ENCODE measurements at regions not wholly inside any gene's neighbourhood (a gene's known extent, or its start where the extent isn't known, plus 50 kb on each side); places are given as distances from the start of the nearest gene placed in this dataset.

- no peak for DNase-seq
These were observed 272.9 kb downstream of the PPP1R2C start for GRCh38 chrX:42505016-42505415.

GRCh38 chrX:42499620-42500019, 278.3 kb downstream of the PPP1R2C start:
- no peak for DNase-seq

- DNase-seq, result no peak
These were observed 280.6 kb downstream of the PPP1R2C start for GRCh38 chrX:42497356-42497755.

DNA sequence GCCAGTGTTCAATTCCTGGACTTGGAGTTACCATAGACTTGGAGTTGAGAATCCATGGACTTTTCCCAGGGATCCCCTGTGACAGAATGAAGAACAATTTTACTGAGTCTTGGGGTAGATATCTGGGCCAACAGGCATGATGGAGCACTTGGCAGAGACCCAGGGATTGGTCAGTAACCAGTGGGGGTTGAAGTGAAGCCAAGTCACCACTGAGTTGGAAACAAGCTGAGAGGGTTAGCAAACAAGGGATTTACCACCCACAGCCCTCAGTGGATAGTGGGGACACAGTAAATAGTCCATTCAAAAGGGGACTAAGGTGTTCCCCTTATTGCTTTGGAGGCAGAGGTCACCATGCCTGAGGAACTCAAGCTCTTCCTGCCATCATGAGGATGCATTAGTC, 281.7 kb downstream of the PPP1R2C start:
- no peak for DNase-seq

- DNase-seq, result peak; percentile 70
These were observed 282.8 kb downstream of the PPP1R2C start for GRCh38 chrX:42495139-42495538.

- DNase-seq, result no peak
These were observed 286.6 kb downstream of the PPP1R2C start for GRCh38 chrX:42491137-42491907.

DNA sequence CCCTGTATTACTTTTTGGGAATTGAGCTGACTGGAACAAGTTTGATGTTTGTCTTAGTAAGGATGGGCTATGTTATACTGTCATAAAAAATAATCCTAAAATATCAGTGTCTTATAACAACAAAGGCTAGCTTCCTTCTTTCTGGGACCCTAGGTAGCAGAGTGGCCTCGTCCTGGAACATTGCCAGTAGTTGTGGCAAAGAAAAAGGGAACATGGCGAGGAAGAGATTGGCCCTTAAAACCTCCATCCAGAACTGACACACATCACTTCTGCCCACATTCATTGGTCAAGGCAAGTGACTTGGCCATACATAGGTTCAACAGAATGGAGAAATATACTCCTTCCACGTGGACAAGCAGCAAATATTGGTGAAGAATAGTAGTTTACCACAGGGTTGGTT, 287.9 kb downstream of the PPP1R2C start:
- DNase-seq, result no peak

DNA sequence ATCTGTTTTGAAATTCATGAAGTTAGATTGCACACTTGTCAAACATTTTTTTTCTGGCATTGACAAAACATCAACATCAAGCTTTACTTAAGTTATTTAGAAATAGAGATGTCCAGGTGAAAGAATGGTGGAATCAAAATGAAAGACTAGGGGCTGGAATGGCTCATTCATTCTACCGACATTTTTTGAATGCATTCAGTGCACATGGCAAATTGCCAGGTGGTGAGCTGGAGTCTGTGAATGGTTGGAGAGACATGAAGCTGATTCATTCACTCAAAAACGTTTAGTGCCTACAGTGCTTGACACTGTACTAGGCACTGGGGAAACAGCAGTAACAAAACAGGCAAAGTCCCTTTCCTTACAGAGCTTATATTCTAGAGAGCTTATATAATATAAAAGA, 292.4 kb downstream of the PPP1R2C start:
- DNase-seq, result no peak

DNA sequence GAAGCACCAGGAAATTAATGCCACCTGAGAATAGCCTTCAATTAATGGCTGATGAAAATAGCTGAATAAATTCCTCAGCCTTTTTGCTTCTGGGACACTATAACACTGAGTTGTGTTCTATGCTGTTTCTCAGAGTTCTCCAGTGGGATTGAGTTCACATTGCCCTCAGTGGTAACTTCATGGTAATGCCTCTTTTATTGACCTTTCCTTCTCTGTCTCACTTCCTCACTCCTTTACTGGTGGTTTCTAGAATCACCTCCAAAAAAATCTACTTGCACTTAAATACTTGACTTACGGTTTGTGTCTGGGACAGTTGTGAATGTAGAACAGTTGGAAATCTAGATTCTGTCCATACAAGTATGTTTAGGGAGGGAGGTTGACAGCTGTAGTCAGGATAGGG, 293.7 kb downstream of the PPP1R2C start:
- DNase-seq, result no peak

GRCh38 chrX:42477396-42477795, 300.6 kb downstream of the PPP1R2C start:
- DNase-seq, result no peak

GRCh38 chrX:42472727-42473126, 305.2 kb downstream of the PPP1R2C start:
- DNase-seq, result no peak

- DNase-seq, result no peak
These were observed 311.5 kb downstream of the PPP1R2C start for GRCh38 chrX:42466332-42467046.

DNA sequence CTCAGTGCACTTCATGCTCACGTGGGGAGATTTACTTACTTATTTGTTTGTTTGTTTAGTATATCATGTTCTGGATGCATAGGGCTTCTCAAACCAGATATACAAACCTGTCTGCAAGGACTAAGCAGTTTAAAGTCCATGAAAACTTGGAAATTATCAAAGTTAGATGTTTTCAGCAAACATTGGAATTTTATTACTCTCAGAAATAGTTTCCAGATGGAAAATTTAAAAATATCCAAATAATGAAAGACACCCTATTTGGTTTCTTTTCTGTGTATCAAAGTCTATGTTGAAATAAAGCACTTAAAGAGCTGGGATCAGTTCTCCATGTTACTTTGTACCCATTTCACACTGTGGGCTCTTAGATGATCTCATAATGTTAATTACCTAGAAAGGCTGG, 312.1 kb downstream of the PPP1R2C start:
- DNase-seq, result no peak

DNA sequence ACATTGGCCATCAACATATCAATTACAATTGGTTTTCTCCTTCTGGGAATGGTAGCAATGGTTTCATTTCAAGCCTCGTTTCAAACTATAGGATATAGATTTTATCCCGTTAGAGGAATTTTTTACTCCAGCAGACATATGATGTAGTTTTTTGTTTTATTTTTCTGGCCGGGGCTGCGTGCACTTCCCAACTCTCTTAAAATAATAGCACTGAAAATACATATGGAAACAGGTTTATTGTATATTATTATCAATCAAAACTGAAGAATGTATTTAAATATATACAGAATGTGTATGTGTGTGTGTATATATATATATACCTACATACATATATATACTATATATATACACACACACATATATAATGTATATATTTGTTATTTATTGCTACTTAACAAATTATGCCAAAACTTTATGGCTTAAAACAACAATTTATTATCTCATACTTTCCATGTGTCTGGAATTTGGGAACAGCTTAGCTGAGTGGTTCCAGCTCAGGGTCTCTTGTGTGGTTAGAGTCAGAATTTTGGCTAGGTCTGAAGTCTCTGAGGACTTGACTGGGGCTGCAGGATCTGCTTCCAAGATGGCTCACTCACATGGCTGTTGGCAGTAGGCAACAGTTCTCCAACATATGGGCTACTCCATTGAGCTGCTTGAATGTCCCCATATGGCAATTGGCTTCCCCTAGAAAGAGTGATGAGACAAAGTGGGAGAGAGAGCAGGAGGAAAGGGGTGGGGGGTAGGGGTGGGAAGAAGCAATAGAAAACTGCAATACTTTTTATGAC, 314.1 kb downstream of the PPP1R2C start:
- no peak for DNase-seq

DNA sequence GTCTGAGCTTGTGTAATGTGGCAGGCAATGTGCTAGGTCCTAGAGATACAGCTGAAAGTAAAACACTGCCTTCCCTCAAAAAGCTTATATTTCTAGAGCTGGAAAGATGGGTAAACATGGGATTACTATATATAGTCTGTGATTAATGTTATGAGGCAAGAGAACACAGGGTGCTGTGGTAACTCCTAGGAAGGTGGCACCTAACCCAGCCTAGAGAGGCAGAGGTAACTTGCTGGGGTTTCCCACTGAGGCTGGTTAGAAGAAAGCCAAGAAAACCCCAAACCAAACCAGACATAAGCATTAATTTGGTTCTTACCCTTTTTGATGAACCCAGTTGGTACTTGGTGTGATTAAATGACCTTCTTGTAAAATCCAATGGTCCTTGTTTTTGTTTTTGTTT, 315.0 kb downstream of the PPP1R2C start:
- no peak for DNase-seq

- no peak for DNase-seq
These were observed 317.3 kb downstream of the PPP1R2C start for GRCh38 chrX:42460706-42461105.

GRCh38 chrX:42459735-42460134, 318.2 kb downstream of the PPP1R2C start:
- peak; percentile 29 for DNase-seq

DNA sequence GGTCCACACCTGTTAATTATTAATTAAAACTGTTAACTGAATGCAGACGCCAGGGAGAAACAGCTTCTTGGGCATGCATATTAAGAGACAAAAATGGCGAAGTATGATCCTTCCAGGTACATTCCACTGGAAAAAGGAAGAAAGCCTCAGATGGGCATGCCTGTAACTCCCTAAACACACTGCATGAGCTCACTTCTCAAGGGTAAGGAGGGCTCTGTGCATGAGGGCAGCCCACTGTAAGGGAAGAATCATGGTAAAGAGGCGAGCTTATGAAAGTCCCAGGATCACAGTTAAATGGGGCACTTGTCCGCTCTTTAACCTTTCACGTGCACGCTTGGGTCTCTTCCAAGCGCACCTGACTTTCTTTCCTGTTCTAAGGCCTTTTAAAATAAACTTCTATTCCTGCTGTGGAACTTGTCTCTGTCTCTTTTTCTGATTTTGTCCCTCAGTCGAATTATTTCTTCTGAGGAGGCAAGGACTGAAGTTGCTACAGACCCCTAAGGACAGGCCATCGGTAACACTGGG, 321.7 kb downstream of the PPP1R2C start:
- no peak for DNase-seq

DNA sequence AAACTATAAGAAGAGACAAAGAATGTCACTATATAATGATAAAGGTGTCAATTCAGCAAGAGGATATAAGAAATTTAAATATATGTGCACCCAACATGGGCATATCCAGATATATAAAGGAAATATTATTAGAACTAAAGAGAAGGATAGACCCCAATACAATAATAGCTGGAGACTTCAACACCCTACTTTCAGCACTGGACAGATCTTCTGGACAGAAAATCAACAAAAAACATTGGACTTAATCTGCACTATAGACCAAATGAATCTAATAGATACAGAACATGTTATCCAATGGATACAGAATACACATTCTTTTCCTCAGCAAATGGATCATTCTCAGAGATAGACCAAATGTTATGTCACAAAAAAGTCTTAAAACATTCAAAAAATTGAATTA, 327.7 kb downstream of the PPP1R2C start:
- no peak for DNase-seq

GRCh38 chrX:42443267-42443666, 334.7 kb downstream of the PPP1R2C start:
- DNase-seq, result no peak

DNA sequence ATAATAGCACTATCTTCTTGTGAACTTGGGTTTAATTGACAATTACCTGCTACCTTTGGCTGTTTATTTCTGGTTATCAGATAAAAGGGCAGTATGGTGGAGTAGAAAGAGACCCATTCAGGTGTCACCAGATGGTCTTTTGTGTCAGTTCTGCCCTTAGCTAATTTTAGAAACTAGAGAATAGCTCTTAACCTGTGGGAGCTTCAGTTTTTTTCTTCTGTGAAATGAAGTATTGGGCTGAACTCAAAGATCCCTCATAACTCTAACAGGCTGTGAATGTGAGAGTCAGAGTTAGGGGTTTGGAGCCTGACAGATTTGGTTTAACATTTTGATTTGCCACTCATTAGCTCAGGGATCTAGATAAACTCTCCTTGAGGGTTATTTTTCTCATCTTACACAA, 335.2 kb downstream of the PPP1R2C start:
- no peak for DNase-seq

GRCh38 chrX:42437211-42437610, 340.8 kb downstream of the PPP1R2C start:
- no peak for DNase-seq

GRCh38 chrX:42434458-42435166, 343.4 kb downstream of the PPP1R2C start:
- DNase-seq, result no peak

Data from NCI-H510A treated with DMSO at 0.1 percent for 48 hours (cell line).